GM19238 (cell line): ENCODE measurements at regions not wholly inside any gene's neighbourhood (a gene's known extent, or its start where the extent isn't known, plus 50 kb on each side); places are given as distances from the start of the nearest gene placed in this dataset.

Experiments
- DNase-seq: peaks from one replicate; pipeline ENCODE4 v3.0.0; 2011; ENCODE audit warnings: low spot score; ENCODE audit not compliant: insufficient read length

DNA sequence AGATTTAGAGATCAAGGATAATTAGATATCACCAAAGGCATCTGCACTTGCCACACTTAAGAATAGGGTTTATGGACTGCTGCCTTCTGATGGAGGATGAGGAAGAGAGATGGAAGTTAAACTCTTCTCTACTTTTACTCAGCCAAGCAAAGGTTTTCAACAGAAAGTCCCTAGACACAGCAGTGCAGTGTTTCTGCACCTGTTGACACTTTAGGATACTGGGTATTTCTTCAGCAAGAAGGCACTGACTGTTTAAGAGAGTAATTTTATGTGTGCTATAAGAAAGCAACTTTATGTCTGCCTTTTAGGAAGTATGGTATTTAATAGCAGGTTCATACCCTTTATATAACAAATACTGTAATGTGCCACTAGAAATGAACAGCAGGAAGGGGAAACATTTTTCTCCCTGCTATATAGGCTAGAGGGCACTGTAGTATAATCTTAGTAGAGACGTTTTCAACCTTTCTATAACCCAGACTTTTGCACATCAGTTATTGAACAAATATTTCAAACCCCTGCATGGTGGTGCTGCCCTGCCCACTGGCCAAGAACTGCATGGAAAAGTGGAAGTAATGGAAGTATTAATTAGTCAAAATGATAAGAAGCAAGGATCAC is 225.0 kb upstream of the GRIP1 start:
- no peak for DNase-seq

DNA sequence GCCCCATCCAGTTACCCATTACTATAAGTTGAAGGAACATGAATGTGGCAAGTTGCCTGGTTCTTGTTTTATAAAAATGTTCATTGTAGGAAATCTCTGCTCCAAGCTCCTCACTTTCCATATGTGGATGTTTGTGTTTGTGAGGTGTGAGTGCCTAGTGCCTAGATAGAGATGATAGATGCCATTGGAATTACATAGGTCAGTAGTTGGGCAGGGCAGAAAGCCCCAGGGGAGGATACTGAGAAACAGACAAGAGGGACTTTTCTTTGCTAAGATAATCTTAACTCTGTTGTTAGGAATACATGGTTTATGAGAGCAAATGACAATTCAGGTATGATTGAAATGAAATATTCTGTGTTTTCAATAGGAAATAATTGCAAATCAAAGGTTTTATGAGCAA is 226.3 kb upstream of the GRIP1 start:
- no peak for DNase-seq

DNA sequence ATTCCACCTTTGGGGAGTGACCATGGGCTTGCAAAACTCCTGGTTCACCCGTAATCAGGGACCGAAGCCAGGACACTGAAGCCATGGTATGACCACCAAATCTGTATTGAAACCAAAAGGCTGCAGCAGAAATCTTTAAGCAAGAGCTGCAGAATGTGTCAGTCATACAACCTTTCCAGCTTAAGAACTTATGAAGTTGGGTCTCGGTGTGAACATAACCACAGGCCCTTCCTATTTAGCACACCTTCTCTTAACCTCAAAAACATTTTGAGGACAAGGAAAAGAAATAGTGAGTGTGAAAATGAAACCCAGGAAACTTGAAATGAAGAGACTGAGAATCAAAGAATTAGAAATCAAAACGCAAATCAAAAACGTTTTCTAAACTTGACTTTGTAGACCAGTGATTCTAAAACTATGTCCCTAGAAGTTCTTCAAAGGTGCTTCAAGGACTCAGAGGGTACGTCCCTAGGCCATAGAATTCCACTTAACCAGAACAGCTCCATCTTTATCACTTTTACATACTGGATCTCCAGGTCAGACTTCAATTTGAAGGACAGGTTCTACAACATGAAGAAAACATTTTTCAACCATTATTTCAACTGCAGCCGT is 231.6 kb upstream of the GRIP1 start:
- no peak for DNase-seq

DNA sequence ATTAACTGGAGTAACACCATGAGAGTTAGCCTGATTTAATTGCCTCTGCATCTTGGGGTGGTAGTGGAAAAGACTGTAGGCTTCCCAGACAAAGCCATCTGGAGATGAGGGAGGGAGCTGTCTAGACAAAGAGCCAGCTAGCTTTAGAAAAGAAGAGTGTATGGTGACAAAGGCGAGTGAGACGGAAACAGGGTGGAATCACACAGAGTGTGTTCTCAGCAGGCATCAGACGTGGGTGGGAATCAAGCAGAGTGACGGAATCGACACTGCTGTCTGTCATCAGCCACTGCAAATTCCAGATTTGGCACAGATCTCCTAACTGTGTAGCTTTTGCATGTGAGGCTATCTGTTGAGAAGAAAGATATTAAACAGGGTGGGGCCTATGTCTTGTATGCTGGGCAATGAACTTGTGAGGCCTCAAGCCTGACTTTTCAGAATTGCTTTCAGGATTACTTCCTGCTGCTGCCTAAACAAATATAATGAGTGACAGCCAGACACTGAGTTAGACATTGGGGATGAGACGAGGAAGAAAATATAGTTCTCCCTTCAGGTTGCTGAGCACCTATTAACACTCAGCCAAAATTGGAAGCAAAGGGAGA is 236.5 kb upstream of the GRIP1 start:
- DNase-seq, result no peak

- no peak for DNase-seq
Observed at GRCh38 chr12:66916189-66916588, 237.3 kb upstream of the GRIP1 start.

DNA sequence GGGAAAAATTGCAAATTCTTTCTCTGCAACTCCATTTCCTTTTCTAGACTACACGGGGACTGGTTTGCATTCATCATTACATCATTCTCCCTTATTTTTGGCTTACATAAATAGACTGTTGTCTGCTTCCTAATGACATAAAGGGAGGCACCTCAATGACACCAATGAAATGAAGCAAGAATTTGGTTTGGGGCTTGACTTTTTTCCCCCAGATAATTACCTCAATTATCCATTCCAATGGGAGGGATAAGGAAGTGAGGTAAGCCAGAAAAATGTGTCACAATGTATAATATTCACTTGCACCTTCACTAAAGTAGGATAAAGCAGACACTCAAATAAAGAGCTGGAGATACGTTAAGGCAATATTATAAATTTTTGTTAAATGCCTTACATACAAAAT is 240.6 kb upstream of the GRIP1 start:
- no peak for DNase-seq

GRCh38 chr12:66920205-66920604 is 241.3 kb upstream of the GRIP1 start:
- DNase-seq, result no peak

DNA sequence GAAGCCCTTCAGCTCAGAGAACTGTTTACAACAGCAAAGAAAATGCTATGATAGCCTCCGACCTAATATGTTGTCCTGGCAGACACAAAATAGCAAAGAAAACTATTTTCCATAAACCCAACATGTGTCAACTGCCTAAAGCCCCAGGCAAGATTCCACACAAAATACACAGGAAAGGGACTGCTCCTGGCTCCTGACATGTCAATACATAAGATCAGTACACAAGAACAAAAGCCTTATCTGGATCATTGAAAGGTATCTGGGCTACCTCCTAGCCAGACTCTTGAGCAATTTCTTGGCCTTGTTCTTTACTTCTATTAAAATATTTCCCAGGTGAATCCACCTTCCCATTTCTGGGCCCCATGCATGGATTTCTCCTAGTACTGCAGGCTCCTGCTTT is 242.3 kb upstream of the GRIP1 start:
- DNase-seq, result no peak

- DNase-seq, result no peak
Observed at GRCh38 chr12:66925083-66925482, 246.2 kb upstream of the GRIP1 start.

DNA sequence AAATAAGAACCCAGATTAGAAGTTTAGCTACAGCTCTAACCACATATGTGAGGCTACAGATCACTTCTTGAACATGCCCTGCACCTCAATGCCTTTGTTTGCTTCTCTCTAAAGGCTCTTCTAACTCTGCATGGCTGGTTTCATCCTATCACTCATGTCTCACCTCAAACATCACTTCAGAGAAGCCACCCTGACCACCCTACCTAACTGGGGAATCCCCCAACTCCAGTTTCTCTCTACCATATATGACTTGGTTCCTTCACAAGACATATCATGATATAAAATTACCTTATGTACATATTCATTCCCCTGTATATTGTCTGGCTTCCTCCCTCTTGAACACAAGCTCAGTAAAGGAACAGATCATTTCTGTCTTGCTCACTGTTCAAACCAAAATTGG is 250.2 kb upstream of the GRIP1 start:
- no peak for DNase-seq

- DNase-seq, result no peak
Observed at GRCh38 chr12:66931091-66931490, 252.2 kb upstream of the GRIP1 start.

GRCh38 chr12:66932126-66932525 is 253.2 kb upstream of the GRIP1 start:
- no peak for DNase-seq

DNA sequence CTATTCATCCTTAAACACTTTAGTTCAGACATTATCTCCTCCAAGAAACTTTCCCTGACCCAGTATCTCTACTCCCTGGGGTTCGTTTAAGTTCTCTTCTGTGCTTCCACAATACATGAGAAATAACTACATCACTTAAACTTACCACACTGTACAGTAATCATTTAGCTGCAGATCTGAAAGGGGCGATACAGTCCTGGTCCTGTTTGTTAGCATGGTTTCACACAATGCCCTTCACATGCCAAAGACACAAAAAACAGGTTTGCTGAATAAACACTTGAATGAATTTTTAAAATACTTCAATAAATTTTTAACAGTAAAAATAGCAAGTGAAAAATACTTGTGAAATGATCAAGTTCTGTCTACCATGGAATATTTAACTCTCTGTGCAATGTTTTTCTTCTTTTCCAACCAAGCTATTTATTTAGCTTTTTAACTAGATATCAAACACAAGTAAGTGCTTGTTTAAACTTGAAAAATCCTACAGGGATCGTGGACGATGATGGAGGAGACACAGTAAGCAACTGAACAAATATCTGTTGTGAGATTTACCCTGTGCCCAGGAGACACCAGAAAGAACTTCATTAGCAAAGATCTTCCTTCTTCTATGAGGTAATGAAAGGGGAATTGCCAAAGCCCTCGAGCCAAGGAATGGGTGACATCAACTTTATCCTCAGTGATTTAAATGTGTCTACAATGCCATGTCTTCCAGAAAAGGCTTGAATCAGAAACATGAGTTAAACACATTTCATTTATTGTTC is 255.6 kb upstream of the GRIP1 start:
- no peak for DNase-seq

DNA sequence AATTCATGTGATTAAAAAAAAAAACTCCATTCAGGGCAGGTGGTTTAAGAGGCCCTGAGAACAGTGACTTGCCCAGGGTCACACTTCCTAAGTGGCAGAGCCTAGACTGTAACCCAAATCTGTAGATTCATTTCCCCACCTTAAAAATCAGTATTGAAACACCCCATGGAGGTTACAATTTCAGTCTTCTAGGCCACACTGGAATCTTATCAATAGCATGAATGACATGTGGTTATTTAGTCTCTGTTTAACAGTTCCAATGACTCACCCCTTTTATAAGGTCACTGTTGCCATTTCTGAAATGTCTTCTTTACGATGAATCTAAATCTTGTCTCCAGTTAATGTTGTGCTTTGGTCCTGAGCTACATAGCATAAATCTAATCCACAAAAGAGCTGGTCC is 262.3 kb upstream of the GRIP1 start:
- no peak for DNase-seq

DNA sequence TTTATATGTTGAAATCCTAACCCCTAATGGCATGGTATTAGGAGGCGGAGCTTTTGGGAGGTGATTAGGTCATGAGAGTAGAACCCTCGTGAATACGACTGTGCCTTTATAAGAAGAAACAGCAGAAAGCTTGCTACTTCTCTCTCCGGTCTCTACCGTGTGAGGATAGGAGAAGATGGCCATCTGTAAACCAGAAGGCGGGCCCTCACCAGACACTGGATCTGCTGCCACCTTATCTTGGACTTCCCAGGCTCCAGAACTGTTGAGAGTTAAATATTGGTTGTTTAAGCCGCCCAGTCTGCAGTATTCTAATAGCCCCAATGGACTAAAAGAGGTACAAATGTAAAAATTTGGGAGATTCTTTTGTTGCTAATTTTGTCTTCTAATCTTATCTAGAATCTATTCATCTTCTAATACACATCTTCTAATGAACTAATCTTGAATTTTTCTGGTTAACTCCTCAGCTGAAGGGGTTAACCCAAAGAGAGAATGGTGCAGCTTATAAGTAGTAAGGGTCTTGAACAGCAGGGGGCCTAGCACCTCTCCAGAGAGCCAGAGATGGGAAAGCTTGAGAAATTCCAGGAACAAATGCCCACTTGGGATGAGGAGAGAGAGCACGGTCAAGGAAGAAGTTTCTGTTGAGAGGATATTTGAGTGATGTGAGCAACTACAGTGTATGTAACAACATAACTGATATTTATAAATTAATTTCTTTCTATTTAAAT is 264.0 kb upstream of the GRIP1 start:
- no peak for DNase-seq

GRCh38 chr12:66944365-66944764 is 265.5 kb upstream of the GRIP1 start:
- DNase-seq, result no peak

- no peak for DNase-seq
Observed at GRCh38 chr12:66945189-66945817, 266.4 kb upstream of the GRIP1 start.

- no peak for DNase-seq
Observed at GRCh38 chr12:66947119-66947518, 268.2 kb upstream of the GRIP1 start.

DNA sequence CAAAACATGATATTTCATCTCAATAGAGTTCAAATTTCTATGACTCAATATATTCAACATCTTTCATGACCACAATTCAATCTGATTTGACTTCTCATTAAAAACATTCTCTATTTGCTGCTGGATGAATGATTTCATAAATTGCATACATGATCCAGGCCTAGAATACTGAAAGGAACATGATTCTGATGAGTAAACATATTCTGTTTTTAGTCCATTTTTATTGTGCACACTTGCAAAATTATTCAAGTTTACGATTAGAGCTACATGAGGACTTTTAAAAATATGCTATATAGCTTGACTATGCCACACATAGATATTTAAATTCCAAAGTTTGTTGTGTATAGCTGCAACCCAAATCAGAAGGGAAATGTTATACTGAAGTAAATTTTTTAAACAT is 273.8 kb upstream of the GRIP1 start:
- no peak for DNase-seq

DNA sequence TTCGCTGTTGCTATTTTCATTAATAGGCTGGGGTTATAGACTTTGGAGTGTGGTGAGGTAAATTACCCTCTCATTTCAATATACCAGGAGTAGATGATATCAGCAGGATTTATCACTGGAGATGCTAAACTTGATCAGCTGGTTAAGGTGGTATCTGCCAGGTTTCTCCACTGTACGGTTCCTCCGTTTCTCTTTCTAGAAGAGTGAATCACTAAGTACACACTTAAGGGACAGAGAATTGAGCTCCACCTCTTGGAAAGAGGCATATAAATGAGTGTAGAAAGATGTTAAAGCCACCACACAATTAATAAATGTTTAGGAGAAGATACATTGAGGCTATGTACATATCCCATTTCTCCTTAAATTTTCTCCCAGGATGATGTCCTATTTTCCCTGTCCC is 277.4 kb upstream of the GRIP1 start:
- DNase-seq, result no peak

DNA sequence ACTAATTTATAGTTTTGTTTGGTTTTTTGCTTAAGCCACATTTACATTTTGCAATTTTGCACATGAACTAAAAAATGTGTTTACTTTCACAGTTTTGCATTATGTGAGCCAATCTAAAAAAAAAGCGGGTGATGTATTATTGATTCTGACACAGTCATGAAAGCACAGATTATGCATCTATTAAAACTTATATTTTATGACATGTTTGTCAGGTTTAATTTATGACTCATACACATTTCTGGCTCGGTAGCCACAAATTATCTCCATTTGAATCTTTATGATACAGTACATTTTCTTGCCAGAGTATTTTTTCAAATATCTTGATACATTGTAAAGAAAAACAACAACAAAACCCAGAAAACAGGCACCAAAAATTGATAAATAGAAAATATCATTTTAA is 280.4 kb upstream of the GRIP1 start:
- no peak for DNase-seq
